LNCaP clone FGC (cell line): ENCODE measurements at regions not wholly inside any gene's neighbourhood (a gene's known extent, or its start where the extent isn't known, plus 50 kb on each side); places are given as distances from the start of the nearest gene placed in this dataset.
"Not testable (repeated sequence)": the region's sequence is repeated elsewhere in the genome, so short reads cannot be mapped to it uniquely, and the experiment has no call there.

Source experiments
- DNase-seq: peaks from one replicate; pipeline ENCODE4 v3.0.0-alpha.2; 2011; ENCODE audit warnings: low read depth
- H3K4me3 ChIP-seq: 2 replicates; pipeline ENCODE4 v1.5.1; 2011; ENCODE audit warnings: mild to moderate bottlenecking, low read depth, low read length, control low read depth
- CTCF ChIP-seq: IDR thresholded peaks from 2 replicates; pipeline ENCODE4 v1.5.1; 2012; ENCODE audit warnings: mild to moderate bottlenecking; ENCODE audit not compliant: control insufficient read depth, insufficient read depth; ENCODE audit errors: extremely low read depth

- DNase-seq: no peak
- H3K4me3 ChIP-seq: no peak overlapping the region
- TF ChIP-seq CTCF: no peak
Measured at GRCh38 chr6:126667728-126668127, 327.8 kb downstream of the CENPW start.

DNA sequence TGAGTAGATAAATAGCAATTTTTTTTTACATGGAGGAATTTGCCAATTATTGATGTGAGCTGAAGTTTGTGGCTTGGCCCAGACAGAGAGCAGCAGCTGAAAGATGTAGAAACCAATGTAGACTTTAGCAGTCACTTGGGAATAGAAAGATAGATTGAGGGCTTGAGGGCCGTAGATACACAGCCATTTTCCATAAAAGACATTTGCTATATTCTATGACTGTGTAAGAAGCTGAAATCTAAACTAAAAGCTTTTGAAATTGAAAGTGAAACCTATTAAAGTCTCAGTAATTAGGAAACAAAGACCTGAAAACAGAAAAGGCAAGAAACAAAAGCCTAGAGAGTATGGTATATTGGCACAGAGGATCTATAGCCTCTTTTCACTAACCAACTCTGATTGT lies 332.7 kb downstream of the CENPW start:
- no peak overlapping the region for H3K4me3 ChIP-seq
- TF ChIP-seq CTCF: no peak
- no peak for DNase-seq

DNA sequence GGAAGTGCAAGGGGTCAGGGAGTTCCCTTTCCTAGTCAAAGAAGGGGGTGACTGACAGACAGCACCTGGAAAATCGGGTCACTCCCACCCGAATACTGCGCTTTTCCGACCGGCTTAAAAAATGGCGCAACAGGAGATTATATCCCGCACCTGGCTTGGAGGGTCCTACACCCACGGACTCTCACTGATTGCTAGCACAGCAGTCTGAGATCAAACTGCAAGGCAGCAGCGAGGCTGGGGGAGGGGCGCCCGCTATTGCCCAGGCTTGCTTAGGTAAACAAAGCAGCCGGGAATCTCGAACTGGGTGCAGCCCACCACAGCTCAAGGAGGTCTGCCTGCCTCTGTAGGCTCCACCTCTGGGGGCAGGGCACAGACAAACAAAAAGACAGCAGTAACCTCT lies 333.8 kb downstream of the CENPW start:
- not testable (repeated sequence) for DNase-seq, H3K4me3 ChIP-seq

DNA sequence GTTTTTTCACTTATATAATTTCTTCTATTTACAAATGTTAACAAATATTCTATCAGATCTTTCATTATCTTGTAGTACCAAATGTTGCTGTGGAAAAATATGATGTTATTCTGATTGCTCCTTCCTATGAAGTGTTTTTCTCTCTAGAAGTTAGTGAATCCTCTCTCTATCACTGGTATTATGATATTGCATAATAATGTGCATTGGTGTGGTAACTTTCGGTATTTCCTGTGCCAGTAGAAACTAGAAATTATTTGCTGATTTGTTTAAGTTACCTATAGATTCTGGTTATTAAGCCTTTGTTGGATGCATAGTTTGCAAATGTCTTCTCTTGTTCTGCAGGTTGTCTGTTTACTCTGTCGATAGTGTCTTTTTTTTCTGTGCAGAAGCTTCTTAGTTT lies 342.5 kb downstream of the CENPW start:
- DNase-seq: no peak
- no peak for TF ChIP-seq CTCF
- H3K4me3 ChIP-seq: no peak overlapping the region

- no peak overlapping the region for H3K4me3 ChIP-seq
- no peak for TF ChIP-seq CTCF
- no peak for DNase-seq
Measured at GRCh38 chr6:126685182-126685581, 345.3 kb downstream of the CENPW start.

DNA sequence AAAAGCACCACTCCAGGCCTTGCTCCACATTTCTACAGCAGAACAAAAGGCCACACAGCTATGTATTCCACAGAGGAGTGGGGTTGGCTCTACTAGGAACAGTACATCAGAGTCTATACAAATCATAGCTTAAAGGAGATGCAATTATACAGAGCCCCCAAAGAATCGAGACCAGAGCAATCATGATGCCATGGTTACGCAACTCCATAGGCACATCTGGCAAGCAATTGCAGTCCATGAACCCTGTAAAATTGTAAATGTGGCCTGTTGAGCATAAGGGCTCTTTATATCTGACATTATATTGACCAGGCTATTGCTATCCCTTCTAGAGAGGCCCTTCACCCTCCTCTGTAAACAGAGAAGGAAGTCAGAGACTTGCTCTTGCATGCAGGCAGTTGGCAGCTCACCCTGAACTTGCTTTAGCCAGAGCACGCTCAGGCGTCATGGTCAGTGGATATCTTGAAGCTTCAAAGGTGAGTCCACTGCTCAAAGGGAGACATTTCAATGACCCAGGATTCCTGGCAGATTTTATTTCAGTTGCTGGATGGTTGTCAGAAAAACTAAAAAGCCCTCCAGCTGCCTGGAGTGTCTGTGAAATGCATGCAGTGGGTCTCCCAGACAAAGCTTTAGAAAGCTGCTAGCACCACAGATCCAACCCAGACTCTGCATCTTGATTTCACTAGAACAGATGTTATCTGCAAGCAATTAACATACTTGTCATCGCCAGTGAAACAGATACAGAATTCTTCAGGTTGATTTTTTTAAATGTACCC lies 357.2 kb downstream of the CENPW start:
- H3K4me3 ChIP-seq: no peak overlapping the region
- TF ChIP-seq CTCF: no peak
- no peak for DNase-seq

- no peak for TF ChIP-seq CTCF
- H3K4me3 ChIP-seq: no peak overlapping the region
- no peak for DNase-seq
Measured at GRCh38 chr6:126698732-126699240, 358.9 kb downstream of the CENPW start.
